ENCODE measurements at regions not wholly inside any gene's neighbourhood (a gene's known extent, or its start where the extent isn't known, plus 50 kb on each side); places are given as distances from the start of the nearest gene placed in this dataset.

DNA sequence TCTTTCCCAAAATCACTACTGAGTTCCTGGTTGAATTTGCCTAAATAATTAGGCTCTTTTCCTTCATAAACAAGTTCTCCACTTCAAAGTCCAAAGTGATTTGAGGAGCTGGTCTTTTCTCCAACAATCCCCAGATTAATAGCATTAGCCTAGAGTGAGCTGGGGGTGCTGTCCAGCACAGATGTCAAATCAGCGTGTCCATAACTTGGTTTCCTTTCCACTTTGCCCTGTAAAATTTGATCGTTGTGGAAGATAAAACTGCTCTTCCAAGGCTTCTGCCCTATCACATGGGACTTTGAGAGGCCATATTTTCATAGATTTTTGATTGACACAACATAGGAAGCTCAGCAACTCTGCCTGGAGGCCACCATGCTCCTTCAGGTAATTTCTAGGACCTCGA, 134.7 kb upstream of the RORB start:
- DNase-seq (no peak), ATAC-seq (no peak)
- TF ChIP-seq, protein P1, sequence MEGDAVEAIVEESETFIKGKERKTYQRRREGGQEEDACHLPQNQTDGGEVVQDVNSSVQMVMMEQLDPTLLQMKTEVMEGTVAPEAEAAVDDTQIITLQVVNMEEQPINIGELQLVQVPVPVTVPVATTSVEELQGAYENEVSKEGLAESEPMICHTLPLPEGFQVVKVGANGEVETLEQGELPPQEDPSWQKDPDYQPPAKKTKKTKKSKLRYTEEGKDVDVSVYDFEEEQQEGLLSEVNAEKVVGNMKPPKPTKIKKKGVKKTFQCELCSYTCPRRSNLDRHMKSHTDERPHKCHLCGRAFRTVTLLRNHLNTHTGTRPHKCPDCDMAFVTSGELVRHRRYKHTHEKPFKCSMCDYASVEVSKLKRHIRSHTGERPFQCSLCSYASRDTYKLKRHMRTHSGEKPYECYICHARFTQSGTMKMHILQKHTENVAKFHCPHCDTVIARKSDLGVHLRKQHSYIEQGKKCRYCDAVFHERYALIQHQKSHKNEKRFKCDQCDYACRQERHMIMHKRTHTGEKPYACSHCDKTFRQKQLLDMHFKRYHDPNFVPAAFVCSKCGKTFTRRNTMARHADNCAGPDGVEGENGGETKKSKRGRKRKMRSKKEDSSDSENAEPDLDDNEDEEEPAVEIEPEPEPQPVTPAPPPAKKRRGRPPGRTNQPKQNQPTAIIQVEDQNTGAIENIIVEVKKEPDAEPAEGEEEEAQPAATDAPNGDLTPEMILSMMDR (IDR thresholded peaks at IDR 0.05), result no peak
- intact Hi-C loops (cut with DNase I), result no loop called here
- no peak overlapping the region for H3K27ac ChIP-seq
- H3K4me1 ChIP-seq, result no peaks in the 10 kb centered on the region
- no peaks in the 10 kb centered on the region for H3K36me3 ChIP-seq
- no peak overlapping the region for H3K4me3 ChIP-seq
- no peaks in the 10 kb centered on the region for H3K9me3 ChIP-seq
- no peaks in the 10 kb centered on the region for H3K27me3 ChIP-seq

DNA sequence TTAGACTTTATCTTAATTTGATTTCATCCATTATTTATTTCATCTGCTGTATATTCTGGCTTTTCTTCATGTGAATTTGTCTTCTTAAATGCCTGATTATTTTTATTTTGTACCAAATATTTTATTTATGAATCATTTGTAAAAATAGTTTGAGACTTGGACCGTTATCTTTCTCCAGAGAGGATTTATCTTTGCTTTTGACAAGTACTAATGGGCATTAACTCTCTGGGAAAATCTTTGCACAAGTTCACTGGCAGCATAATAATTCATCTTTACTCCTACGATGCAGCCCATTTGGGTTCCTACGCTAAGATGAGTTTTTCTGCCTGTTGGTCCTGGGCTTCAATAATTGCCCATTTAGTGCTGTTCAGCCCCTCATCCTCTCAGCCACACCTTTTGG, 131.0 kb upstream of the RORB start:
- no peak for DNase-seq
- Histone ChIP-seq H3K36me3 (no peaks in the 10 kb centered on the region), H3K27ac (no peak overlapping the region), H3K4me1 (no peaks in the 10 kb centered on the region), H3K4me3 (no peak overlapping the region), H3K27me3 (no peaks in the 10 kb centered on the region), H3K9me3 (no peaks in the 10 kb centered on the region)
- TF ChIP-seq, protein P1 (IDR thresholded peaks at IDR 0.05), result no peak
- intact Hi-C loops (cut with DNase I), result no loop called here
- no peak for ATAC-seq

DNA sequence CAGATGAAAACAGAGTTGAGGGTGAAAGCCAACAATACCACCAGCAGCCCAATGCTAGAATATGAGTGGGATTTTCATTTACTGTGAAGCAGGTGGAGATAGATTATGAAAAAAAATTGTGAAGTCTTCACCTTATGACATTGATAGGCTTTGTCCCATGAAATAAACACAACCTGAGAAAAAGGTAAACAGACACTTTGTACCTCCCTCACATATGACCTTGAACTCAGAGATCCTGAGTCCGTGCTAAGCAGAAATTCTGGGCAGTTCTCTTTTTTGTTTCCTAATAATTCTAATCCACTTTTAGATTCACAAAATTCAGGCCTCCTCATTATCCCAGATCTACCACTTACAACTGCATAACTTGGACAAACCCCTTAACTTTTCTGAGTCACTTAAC, 127.3 kb upstream of the RORB start:
- no peaks in the 10 kb centered on the region for H3K27me3 ChIP-seq
- no peak overlapping the region for H3K27ac ChIP-seq
- no peaks in the 10 kb centered on the region for H3K9me3 ChIP-seq
- H3K36me3 ChIP-seq, result no peaks in the 10 kb centered on the region
- DNase-seq (no peak), ATAC-seq (no peak)
- intact Hi-C loops (cut with DNase I), result no loop called here
- no peak overlapping the region for H3K4me3 ChIP-seq
- no peaks in the 10 kb centered on the region for H3K4me1 ChIP-seq
- TF ChIP-seq, protein P1 (IDR thresholded peaks at IDR 0.05), result no peak

DNA sequence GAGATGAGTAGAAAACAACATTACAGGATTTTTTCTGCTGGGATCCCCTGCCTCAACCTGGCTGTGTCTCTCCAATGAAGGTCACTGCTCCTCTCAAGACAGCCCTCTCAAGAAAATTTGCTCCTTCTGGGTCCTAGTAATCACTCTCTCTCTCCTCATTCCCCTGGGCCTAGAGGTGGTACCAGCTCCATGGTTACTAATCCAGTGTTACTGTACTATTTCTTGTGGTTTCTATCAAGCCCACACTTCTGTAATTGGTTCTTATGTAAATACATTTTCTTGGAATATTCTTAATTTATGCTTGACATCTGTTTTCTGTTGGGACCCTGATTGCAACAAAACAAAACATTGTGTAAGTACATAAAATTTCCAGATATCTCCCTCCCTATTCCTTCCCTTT, 123.8 kb upstream of the RORB start:
- Histone ChIP-seq H3K36me3 (no peaks in the 10 kb centered on the region), H3K27me3 (no peaks in the 10 kb centered on the region), H3K9me3 (no peaks in the 10 kb centered on the region), H3K4me1 (no peaks in the 10 kb centered on the region), H3K4me3 (no peak overlapping the region), H3K27ac (no peak overlapping the region)
- no peak for ATAC-seq
- intact Hi-C loops (cut with DNase I), result no loop called here
- DNase-seq, result no peak
- TF ChIP-seq, protein P1 (IDR thresholded peaks at IDR 0.05), result no peak

DNA sequence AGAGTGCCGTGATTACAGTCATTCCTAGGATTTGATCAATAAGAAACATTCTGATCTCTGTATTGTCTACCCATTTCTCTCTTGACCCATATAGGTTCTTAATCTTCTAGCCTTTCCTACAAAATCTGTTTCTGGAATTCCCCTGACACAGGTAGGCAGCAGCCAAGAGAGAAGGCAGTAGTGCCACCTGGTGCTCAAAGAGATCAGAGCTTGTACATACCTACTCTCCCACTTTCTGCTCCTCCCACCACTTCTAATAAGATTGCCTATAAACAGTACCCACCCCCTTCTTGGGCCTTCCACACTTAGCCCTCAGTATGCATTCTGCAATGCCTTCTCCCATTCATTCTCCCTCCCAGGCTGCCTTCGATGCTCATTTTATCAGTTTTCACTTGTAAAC, 117.4 kb upstream of the RORB start:
- Histone ChIP-seq H3K4me1 (no peaks in the 10 kb centered on the region), H3K4me3 (no peak overlapping the region), H3K27me3 (no peaks in the 10 kb centered on the region), H3K27ac (no peak overlapping the region), H3K9me3 (no peaks in the 10 kb centered on the region), H3K36me3 (no peaks in the 10 kb centered on the region)
- DNase-seq, result no peak
- TF ChIP-seq, protein P1 (IDR thresholded peaks at IDR 0.05), result peak; percentile 22
- intact Hi-C loops (cut with DNase I), result no loop called here
- ATAC-seq, result peak; percentile 92

DNA sequence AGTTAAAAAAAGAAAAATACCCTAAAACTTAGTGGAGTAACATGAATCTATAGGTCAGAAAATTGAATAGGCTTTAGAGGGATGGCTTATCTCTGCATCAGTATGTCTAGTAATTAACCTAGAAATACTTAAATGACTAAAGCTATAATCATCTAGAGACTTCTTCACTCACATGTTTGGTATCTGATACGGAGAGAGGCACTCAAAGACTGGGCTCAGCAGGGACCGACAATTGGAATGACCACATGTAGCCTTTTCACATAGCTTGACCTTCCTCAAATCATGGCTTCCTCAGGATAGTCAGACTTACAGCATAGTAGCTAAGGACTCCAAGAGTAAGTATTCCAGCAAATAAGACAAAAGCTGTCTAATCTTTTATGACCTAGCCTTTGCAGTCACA, 105.3 kb upstream of the RORB start:
- no peak overlapping the region for H3K27ac ChIP-seq
- TF ChIP-seq, protein P1 (IDR thresholded peaks at IDR 0.05), result no peak
- no peaks in the 10 kb centered on the region for H3K9me3 ChIP-seq
- intact Hi-C loops (cut with DNase I), result no loop called here
- ATAC-seq (no peak), DNase-seq (no peak)
- no peaks in the 10 kb centered on the region for H3K36me3 ChIP-seq
- H3K4me3 ChIP-seq, result no peak overlapping the region
- H3K4me1 ChIP-seq, result no peaks in the 10 kb centered on the region
- H3K27me3 ChIP-seq, result no peaks in the 10 kb centered on the region
